ENCODE measurements at regions not wholly inside any gene's neighbourhood (a gene's known extent, or its start where the extent isn't known, plus 50 kb on each side); places are given as distances from the start of the nearest gene placed in this dataset.

DNA sequence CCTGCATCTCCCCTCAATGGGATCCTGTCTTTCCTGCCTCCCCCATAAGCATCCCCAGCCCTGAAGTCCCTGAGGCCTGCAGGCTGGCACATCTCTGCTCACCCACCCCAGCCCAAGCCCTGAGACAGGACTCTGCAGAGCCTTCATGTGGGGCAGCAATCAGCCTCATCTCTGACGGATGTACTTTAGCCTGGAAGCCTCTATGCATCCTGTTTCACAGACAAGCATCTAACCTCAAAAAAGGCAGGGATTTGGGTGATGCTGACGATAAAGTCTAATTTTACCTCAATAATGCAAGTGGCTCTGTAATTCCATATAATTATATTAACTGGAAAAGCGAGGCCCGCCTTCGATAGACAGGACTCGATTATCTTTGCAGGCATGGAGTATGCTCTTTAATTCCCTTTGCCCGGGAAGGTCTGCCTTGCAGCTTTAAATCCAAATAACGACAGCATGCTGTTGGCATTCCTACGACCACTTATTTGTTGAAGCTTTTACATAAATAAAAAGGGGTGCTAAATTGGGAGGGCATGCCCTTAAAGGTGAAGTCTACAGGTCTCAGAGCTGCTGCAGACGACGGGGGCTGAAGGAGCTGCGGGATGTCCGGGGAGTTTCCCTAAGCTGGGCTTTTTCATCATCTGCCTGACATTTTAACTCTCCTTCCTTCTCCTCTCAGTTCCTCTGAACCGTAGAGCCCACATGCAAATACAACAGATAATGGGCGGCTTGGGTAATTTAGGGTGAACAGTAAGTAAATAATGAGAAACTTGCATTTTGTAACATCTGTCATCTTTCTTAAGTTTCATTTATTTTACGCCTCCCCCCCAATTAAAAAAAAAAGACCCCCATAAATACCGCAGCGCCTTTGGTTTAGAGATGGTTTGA, 211.5 kb downstream of the URI1 start:
- no peak for DNase-seq (ENCODE audit: low spot score)

DNA sequence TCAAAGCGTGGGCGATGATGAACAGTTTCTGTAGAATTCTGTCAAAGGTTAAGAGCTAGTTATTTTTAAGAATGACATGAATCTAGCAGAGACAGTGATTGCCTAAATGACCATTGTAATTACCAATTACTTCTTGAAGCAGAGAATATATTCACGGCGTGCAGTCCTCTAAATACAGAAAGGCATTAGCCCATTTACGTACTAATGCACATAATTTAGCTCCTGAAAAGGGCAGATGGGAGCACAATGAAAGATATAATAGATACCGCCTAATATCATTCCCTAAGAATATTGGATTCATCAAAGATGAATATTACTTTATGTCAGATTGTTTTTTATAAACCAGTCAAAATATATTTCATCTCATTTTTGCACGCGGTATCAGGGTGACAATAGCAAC, 212.4 kb downstream of the URI1 start:
- no peak for DNase-seq (ENCODE audit: low spot score)

DNA sequence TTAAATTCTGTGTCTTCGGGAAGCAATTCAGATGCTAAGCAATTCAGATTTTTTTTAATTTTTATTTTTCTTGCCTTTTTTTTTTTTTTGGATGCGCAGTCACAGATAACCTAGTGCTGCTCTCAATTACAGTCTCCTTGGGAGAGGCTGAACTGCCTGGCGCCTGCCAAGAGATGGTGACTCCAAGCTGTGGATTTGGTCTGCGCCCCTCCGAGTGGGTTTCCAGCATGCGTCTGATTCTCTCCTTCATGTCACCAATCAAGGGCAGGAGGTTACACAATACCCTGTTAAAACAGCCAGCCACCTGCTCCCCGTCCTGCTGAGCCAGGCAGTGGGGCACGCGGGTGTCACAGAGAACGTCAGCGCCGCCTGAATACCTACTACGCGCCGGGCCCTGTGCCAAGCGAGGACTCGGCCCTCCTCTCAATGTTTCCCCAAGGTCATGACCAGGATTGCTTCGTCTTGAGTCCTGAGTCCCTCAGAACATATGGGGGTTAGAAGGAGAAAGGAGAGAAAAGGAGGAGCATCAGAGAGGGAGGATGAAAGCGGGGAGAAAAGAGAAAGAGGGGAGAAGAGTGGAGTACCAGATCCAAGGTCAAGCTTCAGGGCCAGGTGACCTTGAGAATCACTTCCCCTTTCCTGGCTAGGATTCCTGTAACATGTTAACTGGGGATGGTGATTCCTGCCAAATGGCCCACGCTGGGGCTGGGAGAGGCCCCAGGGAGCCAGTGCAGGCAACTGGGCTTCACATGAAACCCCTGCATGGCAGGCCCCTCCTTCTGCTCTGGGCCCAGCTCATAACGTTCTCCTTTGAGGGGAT, 213.6 kb downstream of the URI1 start:
- no peak for DNase-seq (ENCODE audit: low spot score)

DNA sequence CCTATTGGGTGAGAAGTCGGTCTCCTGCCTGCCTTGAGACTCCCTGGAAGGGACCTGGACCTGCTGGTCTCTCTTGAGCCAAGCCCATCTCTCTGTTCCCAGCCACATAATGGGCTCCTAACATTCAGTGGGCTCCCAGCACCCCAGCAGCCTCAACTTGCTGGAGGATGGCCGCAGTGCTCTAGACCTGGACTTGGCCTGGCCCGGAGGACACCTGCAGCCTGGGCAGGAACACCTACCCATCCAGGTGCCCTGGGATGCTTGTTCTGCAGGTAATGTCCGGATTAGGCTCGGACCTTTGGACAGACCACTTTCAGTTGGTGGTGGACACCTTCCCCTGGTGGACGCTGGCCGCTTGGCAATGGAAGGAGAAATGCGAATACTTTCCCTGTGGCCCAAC, 214.6 kb downstream of the URI1 start:
- no peak for DNase-seq (ENCODE audit: low spot score)

DNA sequence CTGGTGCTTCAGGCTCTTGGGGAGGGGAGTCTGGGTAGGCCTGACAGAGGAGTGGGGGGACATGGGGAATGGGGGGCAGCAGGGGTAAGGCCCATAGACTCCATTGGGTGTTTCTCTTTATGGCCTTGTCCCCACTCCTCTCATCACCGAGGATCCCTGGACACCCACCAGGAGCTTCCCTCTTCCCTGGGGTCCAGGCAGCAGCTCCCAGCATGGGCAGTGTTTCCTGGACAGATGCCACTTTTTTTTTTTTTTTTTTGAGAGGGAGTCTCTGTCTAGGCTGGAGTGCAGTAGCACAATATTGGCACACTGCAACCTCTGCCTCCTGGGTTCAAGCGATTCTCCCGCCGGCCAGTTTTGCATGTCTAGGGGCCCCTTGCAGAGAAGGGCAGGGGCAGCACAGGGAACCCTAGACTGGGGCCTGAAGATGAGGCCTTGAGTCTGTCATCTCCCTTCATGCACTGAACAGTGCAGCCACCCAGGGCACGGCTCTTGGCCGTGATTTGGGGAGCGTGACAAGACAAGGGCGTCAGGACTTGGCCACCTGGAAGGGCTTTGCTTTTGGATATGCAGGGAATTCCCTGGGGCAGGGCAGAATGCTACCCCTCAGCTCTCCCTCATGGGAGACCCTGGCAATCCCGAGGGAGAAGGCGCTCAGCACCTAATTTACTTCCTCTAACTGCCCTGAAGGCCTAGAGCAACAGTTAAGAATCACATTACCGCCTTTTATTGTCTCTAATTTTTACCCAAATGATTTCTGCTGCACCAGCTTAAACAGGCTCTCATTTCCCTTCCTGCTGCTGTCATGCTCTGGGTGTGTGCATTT, 213.9 kb upstream of the ZNF536 start:
- no peak for DNase-seq (ENCODE audit: low spot score)

DNA sequence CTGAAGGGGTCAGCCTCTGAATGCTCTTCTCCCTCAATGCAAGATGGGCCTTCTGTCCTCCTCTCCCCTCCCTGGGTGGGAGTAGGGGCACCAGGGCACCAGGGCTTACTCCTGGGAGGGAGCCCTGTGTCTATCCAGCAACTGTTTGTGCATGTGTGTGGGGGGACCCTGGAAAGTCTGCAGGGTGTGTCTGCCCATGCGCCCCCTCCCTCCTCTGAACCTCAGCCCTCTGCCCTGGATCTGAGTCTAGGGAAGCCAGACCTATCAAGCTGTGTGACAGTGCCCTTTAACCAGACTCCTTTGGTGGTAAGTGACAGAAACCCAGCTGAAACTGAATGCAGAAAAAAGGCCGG, 213.3 kb upstream of the ZNF536 start:
- DNase-seq (ENCODE audit: low spot score), result no peak

DNA sequence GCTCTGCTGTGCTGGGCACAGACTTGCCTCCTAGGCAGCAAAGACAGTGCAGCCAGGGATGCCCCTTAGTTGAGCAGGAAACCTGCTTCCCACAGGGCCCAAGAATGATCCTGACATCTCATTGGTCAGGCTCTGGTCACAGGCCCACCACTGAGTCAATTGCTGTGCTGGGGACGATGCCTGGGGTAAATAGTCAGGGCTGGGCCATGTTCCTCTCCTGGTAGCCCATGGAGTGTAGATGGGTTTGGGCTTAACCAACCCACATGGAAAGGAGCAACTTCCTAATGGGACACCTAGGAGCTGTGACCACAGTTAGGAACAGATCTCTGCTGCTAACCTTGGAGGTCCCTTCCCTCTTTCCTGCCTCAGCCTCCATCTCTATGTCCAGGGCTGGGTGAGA, 212.5 kb upstream of the ZNF536 start:
- no peak for DNase-seq (ENCODE audit: low spot score)

DNA sequence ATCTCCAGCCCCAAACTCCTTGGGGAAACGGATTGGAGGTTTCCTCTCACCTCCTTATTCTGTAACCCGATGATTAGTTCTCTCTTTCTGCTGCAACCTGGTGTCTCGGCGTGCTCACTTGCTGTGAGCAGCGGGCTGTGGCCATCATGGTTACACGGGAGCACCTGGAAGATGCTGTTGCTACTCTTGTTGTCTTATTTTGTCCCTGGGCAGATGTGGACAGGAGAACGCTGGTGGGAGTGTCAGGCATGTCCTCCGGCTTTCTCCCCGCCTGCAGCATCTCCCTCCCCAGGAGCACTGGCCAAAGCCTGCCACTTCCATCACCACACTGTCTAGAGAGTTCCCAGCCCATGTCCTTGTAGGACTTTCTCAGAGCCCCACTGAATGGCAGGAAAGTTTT, 211.8 kb upstream of the ZNF536 start:
- no peak for DNase-seq (ENCODE audit: low spot score)

DNA sequence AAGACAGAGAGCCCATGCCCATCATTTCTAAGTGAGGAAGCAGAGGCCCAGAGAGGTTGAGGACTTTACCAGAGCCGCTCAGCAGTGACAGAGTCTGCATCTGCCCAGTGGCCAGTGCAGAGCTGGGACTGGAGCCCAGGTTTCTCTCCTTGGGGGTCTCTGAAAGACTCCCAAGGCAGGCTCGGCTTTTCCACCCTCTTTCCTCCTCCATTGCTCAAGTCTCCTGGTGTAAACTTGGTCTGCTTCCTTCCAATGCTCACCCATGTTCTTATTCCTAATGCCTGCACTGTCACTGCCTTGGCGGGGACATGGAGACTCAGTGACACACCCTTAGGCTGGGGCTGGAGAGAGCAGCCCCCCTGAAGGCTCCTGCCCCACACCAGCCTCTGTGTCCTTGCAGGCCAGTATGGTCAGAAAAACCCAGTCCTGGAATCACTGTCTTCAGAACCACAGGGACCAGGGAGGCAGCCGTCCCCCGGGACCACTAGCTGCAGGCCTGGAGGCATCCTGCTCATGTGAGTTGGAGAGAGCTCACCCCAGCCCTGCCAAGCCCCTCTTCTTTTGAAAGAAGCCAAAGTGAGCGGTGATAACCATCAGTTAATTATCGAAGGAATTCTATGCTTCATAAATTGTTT, 211.0 kb upstream of the ZNF536 start:
- DNase-seq (ENCODE audit: low spot score), result no peak

DNA sequence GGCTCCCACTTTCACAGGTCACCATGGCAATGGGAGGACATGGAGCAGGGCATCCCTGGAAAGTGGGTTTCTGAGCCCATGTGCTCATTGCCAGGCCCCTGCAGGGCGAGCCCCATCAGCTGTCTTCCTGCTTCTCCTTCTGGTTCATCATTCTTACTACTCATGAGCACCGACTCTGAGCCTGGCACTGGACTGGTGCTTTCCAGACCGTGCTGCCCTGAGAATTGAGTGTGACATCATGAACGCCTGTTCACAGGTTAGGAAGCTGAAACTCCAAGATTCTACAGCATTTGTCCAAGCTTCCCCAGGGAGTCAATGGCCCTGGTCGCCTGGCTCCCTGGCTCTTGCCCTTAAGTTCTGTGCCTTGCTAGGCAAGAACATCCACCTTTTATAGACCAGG, 210.4 kb upstream of the ZNF536 start:
- DNase-seq (ENCODE audit: low spot score), result no peak

DNA sequence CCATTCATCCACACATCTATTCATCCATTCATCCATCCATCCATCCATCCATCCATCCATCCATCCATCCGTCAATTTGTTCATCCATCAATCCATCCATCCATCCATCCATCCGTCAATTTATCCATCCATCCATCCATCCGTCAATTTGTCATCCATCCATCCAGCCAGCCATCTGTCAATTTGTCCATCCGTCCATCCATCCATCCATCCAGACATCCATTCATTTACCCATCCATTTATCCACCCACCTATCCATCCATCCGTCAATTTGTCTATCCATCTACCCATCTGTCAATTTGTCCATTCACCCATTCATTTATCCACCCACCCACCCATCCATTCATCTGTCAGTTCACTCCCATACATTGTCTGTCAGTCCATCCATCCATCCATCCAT, 209.5 kb upstream of the ZNF536 start:
- DNase-seq (ENCODE audit: low spot score), result no peak

DNA sequence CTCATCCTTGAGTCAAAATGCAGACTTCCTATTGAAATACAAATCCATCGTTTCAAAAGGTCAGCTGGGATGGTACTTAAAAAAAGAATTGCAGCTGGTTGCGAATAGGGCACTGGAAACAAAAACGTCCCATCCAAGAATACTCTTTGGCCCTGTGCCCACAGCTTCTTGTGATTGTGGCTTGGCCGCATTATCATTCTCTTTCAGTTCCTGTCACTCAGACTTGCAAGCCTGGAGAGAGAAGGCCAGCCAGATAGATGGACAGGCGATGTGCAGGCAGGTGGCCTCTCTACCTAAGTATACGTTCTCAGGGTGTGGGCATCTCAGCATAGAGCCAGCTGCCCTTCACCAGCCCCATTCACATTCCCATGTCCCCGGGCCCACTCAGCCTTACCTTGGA, 208.5 kb upstream of the ZNF536 start:
- DNase-seq (ENCODE audit: low spot score), result no peak

DNA sequence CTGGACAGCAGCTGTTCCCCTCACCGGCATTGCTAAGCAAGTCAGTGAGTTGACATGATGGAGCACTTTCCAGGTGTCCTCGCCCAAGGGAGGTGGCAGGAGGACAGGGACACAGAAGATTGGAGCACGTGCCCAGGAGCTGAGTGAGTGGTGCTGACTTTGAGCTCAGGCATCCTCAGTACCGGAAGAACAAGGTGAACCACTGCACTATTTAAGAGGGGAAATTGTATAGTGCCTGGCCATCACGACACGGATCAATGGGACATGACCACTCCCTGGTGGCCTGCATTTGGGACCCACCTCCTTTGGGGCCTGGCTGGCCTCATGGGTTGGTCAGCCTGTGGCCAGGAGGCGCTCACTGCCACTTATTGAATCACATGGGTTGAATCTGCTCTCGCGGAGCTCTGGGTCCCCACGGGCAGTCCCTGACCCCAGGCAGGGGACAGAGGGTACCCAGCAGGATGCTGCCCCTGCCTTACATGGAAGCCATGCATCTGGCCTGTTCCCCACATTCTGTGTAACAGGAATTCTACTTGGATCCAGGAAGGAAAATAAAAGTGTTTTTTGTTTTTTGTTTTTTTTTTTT, 206.9 kb upstream of the ZNF536 start:
- no peak for DNase-seq (ENCODE audit: low spot score)

DNA sequence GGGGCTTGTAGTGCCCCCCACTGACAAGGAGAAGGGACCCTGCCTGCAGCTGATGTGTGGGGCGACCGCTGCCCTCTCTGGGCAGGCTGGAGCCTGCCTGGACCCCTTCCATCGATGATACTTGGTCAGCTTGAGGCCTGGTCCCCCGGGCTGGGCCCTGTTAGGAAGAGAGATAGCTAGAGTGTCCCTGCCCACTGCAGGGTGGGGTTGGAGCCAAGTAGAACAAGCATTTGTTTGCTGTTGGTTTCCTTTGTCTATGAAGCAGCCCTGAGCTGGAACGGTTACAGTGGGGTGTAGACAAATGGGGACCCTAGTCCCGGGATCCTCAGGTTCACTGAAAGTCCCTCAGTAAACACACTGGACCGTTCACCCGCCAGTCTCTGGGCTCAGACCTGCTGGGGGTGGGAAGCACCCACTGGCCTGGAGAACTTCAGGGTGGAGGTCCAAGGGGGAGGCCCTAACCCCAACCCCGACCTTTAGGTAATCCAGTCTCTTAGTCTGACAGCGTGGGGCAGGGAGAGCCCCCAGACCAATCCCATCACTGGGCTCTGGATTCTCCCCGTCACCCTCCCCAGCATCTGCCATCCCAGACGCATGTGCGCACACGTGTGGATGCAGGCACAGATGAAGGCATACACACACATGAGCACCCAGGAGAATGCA, 204.8 kb upstream of the ZNF536 start:
- no peak for DNase-seq (ENCODE audit: low spot score)

DNA sequence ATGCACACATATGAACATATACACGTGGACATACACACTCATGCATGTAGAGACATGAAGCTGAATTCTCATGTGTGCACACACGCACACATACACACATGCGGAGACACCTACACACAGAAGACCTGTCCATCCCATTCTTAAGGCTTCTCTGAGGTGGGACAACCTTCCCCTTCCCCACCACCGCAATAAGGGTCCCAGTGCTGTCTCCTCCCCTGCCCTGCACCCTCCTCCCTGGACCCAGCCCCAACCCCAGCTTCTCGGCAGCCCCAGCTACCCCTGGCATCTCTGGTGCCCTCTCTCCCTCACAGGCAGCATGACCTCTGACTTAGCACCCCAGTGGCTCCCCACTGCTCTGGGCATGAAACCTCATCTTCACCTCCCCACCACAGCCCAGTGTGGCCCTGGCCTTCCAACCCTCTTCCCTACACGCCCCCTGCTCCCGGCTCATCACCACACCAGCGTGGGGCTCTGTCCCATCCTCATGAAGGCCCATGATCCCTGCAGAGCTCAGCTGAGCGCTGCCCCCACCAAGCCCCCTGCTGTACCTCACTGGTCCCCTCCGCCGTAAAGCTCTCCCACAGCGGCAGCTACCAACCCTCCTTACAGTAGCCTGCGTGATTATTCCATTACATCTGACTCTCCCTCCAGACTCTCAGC, 204.1 kb upstream of the ZNF536 start:
- no peak for DNase-seq (ENCODE audit: low spot score)

DNA sequence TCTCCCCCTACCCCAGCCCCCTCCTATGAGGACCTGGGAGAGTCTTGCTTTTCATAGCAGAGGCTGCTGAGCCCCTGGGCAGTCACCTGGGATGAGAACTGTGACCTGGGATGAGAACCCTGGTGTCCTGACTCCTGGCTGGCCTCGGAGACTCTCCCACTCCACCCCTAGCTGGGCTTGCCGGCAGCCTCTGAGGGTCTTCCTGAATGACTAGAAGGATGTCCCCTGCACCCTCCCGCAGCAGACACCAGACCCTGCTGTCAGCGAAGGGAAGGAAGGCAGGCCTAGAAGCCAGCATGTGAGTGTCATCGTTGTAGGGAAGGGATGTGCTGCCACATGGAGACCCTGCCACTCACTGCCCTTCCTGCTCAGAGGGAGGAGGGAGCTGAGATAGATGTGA, 203.4 kb upstream of the ZNF536 start:
- DNase-seq (ENCODE audit: low spot score), result no peak

DNA sequence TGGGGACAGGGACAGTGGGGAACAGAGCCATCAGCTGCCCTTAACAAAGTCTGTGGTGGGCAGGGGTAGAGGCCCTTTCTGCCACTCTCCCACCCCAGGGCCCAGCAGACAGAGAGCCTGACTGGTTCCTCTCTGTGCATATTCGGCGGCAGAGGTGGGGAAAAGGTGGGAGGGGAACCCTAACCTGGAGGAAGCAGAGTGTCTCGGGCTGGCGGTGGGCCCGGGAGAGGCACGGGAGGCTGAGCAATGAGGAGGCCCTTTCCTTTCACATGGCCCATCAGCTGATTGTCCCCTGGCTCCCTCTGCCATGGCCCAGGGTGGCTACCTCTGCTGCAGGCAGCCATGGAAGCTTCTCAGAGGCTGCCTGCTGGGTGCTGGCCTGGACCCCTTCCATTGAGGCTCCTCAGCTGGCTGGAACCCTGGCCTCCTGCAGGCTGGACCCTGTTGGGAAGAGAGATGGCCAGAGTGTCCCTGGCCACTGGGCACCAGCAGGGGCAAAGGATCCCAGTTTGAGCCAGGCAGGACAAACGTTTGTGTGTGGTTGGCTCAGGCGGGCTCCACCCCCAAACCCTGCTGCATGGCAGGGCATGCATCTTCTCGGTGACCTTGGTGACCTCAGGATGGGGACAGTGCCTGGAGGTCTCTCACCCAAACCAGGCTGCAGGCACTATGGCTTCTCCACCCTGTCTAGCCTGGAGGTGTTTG, 202.8 kb upstream of the ZNF536 start:
- no peak for DNase-seq (ENCODE audit: low spot score)

DNA sequence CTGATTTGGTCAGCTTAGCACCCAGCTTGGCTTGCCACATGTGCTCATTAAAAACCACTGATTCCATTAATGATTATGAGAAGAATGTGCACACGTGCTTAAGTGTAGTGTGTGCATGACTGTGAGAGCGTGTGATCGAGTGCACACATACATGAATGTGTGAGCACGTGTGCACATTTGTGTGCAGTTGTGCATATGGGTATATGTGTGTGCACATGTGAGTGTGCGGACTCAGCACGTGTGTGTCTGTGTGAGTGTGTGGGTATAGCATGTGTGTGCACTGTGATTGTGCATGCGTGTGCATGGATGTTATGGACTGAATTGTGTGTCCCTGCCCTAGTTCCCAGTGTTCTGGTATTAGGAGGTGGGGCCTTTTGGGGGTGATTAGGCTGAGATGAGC, 202.1 kb upstream of the ZNF536 start:
- no peak for DNase-seq (ENCODE audit: low spot score)

DNA sequence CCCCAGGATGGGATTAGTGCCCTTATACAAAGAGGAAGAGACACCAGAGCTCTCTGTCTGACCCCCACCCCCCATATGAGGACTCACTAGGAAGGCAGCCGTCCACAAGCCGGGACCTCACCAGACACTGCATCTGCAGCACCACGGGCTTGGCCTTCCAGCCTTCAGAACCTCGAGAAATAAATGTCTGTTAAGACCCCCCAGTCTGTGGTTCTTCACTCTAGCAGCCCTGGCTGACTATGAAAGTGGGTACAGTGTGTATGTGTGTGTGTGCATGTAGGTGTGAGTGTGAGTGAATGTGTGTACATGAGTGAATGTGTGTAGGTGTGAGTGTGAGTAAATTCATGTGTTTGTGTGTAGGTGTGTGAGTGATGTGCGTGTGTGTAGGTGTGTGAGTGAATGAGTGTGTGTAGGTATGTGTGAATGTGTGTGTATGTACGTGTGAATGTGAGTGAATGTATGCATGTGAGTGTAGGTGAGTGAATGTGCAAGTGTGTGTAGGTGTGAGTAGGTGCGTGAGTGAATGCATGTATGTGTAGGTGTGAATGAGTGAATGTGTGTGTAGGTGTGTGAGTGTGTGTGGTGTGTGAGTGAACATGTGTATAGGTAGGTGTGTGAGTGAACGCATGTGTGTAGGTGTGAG, 201.6 kb upstream of the ZNF536 start:
- DNase-seq (ENCODE audit: low spot score), result no peak
